DND-41 (cell line): ENCODE measurements at regions not wholly inside any gene's neighbourhood (a gene's known extent, or its start where the extent isn't known, plus 50 kb on each side); places are given as distances from the start of the nearest gene placed in this dataset.

Experiments
- EZH2 ChIP-seq: IDR thresholded peaks from 3 replicates; pipeline ENCODE4 v1.6.1; 2012; ENCODE audit warnings: borderline replicate concordance, low read depth, mild to moderate bottlenecking, moderate library complexity, low read length, inconsistent platforms; ENCODE audit not compliant: severe bottlenecking
- TF ChIP-seq, protein P1 (sequence below): IDR thresholded peaks from 2 replicates; pipeline ENCODE4 v1.5.1; 2012; ENCODE audit warnings: borderline replicate concordance, low read length, moderate library complexity, mild to moderate bottlenecking; ENCODE audit not compliant: poor library complexity, severe bottlenecking; ENCODE audit errors: extremely low read depth

DNA sequence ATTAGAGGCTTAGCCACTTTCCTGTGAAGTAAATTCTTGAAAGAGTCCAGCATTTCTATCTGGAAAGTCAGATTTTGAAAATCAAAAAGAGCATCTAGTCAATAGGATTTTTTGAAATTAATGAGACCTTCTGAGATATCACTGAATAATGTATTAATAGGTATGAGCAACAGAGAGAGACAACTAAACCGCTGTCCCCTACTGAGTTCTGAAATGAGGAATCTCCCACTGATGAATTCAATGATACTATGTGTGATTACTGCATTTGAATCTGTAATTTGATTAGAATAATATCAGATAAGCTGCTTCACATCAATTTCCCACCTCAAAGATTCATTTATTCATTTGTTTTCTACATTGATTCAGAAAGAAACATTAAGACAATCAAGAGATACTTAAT lies 252.8 kb downstream of the TMX3 start:
- TF ChIP-seq, protein P1, sequence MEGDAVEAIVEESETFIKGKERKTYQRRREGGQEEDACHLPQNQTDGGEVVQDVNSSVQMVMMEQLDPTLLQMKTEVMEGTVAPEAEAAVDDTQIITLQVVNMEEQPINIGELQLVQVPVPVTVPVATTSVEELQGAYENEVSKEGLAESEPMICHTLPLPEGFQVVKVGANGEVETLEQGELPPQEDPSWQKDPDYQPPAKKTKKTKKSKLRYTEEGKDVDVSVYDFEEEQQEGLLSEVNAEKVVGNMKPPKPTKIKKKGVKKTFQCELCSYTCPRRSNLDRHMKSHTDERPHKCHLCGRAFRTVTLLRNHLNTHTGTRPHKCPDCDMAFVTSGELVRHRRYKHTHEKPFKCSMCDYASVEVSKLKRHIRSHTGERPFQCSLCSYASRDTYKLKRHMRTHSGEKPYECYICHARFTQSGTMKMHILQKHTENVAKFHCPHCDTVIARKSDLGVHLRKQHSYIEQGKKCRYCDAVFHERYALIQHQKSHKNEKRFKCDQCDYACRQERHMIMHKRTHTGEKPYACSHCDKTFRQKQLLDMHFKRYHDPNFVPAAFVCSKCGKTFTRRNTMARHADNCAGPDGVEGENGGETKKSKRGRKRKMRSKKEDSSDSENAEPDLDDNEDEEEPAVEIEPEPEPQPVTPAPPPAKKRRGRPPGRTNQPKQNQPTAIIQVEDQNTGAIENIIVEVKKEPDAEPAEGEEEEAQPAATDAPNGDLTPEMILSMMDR = no peak
- TF ChIP-seq EZH2 = no peak
